ENCODE measurements at regions not wholly inside any gene's neighbourhood (a gene's known extent, or its start where the extent isn't known, plus 50 kb on each side); places are given as distances from the start of the nearest gene placed in this dataset.

- 0 out of 2 replicates have a peak, but pooled peaks cover 2% of the 10 kb centered on the region for H3K9me3 ChIP-seq (ENCODE audit: control insufficient read depth, insufficient read depth, low read length)
- H3K36me3 ChIP-seq (ENCODE audit: insufficient read depth, low read length) = no peaks in the 10 kb centered on the region
- no peak overlapping the region for H3K9ac ChIP-seq (ENCODE audit: low read depth, low read length)
- peaks cover 15% of the 10 kb centered on the region; the same call in 1 of the 2 replicates for H3K4me1 ChIP-seq (ENCODE audit: insufficient read depth, low read length)
Observed at GRCh38 chr19:31591258-31591657, 242.0 kb upstream of the TSHZ3 start.

GRCh38 chr19:31592456-31592855 lies 243.2 kb upstream of the TSHZ3 start:
- H3K4me1 ChIP-seq (ENCODE audit: insufficient read depth, low read length) = peaks cover 15% of the 10 kb centered on the region; the same call in 1 of the 2 replicates
- no peak overlapping the region for H3K9ac ChIP-seq (ENCODE audit: low read depth, low read length)
- H3K36me3 ChIP-seq (ENCODE audit: insufficient read depth, low read length) = no peaks in the 10 kb centered on the region
- H3K9me3 ChIP-seq (ENCODE audit: control insufficient read depth, insufficient read depth, low read length) = 0 out of 2 replicates have a peak, but pooled peaks cover 2% of the 10 kb centered on the region

GRCh38 chr19:31594701-31595100 lies 245.5 kb upstream of the TSHZ3 start:
- Histone ChIP-seq H3K4me1 (ENCODE audit: insufficient read depth, low read length) (peaks cover 8% of the 10 kb centered on the region; the same call in 1 of the 2 replicates), H3K9me3 (ENCODE audit: control insufficient read depth, insufficient read depth, low read length) (0 out of 2 replicates have a peak, but pooled peaks cover 2% of the 10 kb centered on the region), H3K36me3 (ENCODE audit: insufficient read depth, low read length) (no peaks in the 10 kb centered on the region)

GRCh38 chr19:31595521-31595920 lies 246.3 kb upstream of the TSHZ3 start:
- H3K9me3 ChIP-seq (ENCODE audit: control insufficient read depth, insufficient read depth, low read length) = 0 out of 2 replicates have a peak, but pooled peaks cover 2% of the 10 kb centered on the region
- H3K36me3 ChIP-seq (ENCODE audit: insufficient read depth, low read length) = no peaks in the 10 kb centered on the region
- peaks cover 7% of the 10 kb centered on the region; the same call in 1 of the 2 replicates for H3K4me1 ChIP-seq (ENCODE audit: insufficient read depth, low read length)
- H3K9ac ChIP-seq (ENCODE audit: low read depth, low read length) = no peak overlapping the region

More at GRCh38 chr19:31594701-31595100, 245.5 kb upstream of the TSHZ3 start:
- H3K9ac ChIP-seq (ENCODE audit: low read depth, low read length) = no peak overlapping the region

GRCh38 chr19:31596751-31597150 lies 247.5 kb upstream of the TSHZ3 start:
- no peaks in the 10 kb centered on the region for H3K36me3 ChIP-seq (ENCODE audit: insufficient read depth, low read length)
- no peak overlapping the region for H3K9ac ChIP-seq (ENCODE audit: low read depth, low read length)
- H3K9me3 ChIP-seq (ENCODE audit: control insufficient read depth, insufficient read depth, low read length) = no peaks in the 10 kb centered on the region

GRCh38 chr19:31597616-31598015 lies 248.4 kb upstream of the TSHZ3 start:
- H3K9ac ChIP-seq (ENCODE audit: low read depth, low read length) = no peak overlapping the region
- H3K36me3 ChIP-seq (ENCODE audit: insufficient read depth, low read length) = no peaks in the 10 kb centered on the region
- H3K4me1 ChIP-seq (ENCODE audit: insufficient read depth, low read length) = peaks cover 7% of the 10 kb centered on the region; the same call in 1 of the 2 replicates
- H3K9me3 ChIP-seq (ENCODE audit: control insufficient read depth, insufficient read depth, low read length) = no peaks in the 10 kb centered on the region

More at GRCh38 chr19:31596751-31597150, 247.5 kb upstream of the TSHZ3 start:
- H3K4me1 ChIP-seq (ENCODE audit: insufficient read depth, low read length) = peaks cover 7% of the 10 kb centered on the region; the same call in 1 of the 2 replicates

DNA sequence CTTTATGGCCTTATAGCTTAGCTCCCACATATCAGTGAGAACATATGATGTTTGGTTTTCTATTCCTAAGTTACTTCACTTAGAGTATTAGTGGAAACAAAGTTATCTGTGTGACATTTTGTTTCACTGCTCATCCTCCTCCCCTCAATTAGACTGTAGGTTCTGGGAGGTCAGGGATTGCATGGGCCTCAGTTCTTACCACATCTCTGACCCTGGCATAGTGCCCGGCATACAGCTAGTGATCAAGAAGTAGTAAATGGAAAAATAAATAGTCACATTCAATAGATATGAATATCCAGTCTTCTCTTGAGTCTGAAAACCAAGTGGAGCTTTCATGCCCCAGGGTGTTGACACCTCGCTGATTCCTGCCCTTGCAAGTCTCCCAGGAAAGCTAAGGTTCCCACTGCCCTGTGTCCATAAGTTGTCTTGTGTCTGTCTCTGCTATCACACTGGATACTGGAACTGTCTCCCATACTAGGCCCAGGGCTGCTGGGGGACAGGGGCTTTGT lies 249.5 kb upstream of the TSHZ3 start:
- peaks cover 7% of the 10 kb centered on the region; the same call in 1 of the 2 replicates for H3K4me1 ChIP-seq (ENCODE audit: insufficient read depth, low read length)
- H3K9ac ChIP-seq (ENCODE audit: low read depth, low read length) = no peak overlapping the region
- no peaks in the 10 kb centered on the region for H3K9me3 ChIP-seq (ENCODE audit: control insufficient read depth, insufficient read depth, low read length)
- no peaks in the 10 kb centered on the region for H3K36me3 ChIP-seq (ENCODE audit: insufficient read depth, low read length)

DNA sequence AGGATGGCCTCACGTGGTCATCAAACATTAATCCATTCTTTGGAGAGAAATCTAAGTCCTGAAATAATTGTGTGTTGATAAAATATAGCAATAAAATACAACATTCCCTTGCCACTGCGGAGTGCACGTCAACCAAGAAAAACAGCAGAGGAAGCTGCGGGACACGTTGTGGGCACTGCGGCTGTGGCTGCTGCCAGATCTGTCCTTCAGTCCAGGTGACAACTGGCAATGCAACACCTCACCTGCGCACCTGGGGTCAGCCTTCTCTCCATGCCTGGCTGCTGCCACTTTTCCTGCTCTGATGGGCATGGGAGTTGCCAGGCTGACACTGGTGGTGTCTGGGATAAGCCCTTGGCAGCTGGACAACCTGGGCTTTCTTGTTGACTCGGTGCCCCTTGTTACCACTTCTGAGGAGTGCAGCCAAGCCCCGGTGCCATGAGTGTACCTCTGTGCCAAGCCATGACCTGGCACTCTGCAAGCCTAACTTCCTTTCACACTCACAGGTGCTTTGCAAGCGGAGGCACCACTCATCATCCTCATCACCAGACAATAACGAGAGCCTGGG lies 251.6 kb upstream of the TSHZ3 start:
- no peaks in the 10 kb centered on the region for H3K9me3 ChIP-seq (ENCODE audit: control insufficient read depth, insufficient read depth, low read length)
- H3K9ac ChIP-seq (ENCODE audit: low read depth, low read length) = no peak overlapping the region
- H3K36me3 ChIP-seq (ENCODE audit: insufficient read depth, low read length) = no peaks in the 10 kb centered on the region
- no peaks in the 10 kb centered on the region for H3K4me1 ChIP-seq (ENCODE audit: insufficient read depth, low read length)

- Histone ChIP-seq H3K9me3 (ENCODE audit: control insufficient read depth, insufficient read depth, low read length) (no peaks in the 10 kb centered on the region), H3K4me1 (ENCODE audit: insufficient read depth, low read length) (no peaks in the 10 kb centered on the region), H3K36me3 (ENCODE audit: insufficient read depth, low read length) (no peaks in the 10 kb centered on the region), H3K9ac (ENCODE audit: low read depth, low read length) (no peak overlapping the region)
Observed at GRCh38 chr19:31601855-31602254, 252.6 kb upstream of the TSHZ3 start.

DNA sequence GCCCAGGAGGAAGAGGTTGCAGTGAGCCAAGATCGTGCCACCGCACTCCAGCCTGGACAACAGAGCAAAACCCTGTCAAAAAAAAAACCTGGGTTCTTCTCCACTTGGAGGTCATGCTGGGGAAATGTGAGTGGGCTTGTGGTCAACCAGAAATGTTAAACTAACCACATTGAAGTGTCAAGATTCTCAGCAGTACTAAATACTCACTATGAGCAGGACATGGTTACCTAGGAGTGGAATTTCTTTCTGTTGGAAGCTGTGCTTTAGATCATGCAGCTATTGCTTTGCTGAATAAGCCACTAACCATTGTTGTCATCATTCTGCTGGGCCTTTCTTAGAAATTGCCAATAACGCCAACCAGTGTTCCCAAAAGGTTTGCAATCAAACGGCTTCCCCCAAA lies 253.3 kb upstream of the TSHZ3 start:
- Histone ChIP-seq H3K36me3 (ENCODE audit: insufficient read depth, low read length) (no peaks in the 10 kb centered on the region), H3K4me1 (ENCODE audit: insufficient read depth, low read length) (no peaks in the 10 kb centered on the region), H3K9ac (ENCODE audit: low read depth, low read length) (no peak overlapping the region), H3K9me3 (ENCODE audit: control insufficient read depth, insufficient read depth, low read length) (no peaks in the 10 kb centered on the region)

DNA sequence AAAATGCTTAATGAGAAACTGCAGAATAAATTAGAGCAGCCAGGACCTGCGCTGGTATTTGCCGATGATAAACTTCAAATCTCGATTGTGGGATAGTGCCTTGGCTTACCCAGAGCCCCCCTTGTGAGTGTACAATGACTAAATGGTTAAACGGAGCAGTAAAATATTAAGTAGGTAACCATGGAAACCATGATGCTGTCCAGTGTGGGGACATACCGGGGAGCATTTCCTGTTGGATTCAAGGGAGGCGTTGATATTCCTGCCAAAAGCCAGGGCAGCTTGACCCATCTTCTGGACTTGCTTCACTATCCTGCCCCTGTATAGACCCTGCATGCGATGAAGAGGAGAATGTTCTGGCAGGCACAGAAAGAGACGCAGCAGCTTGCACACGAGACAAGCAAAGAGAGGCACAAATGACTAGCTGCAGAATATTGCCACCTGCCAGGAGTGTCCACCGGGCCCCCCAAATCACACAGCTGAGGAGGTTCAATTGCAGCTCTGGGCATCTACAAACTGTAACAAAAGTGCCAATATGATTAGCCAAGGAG lies 255.3 kb upstream of the TSHZ3 start:
- no peaks in the 10 kb centered on the region for H3K4me1 ChIP-seq (ENCODE audit: insufficient read depth, low read length)
- no peak overlapping the region for H3K9ac ChIP-seq (ENCODE audit: low read depth, low read length)
- no peaks in the 10 kb centered on the region for H3K36me3 ChIP-seq (ENCODE audit: insufficient read depth, low read length)
- no peaks in the 10 kb centered on the region for H3K9me3 ChIP-seq (ENCODE audit: control insufficient read depth, insufficient read depth, low read length)

DNA sequence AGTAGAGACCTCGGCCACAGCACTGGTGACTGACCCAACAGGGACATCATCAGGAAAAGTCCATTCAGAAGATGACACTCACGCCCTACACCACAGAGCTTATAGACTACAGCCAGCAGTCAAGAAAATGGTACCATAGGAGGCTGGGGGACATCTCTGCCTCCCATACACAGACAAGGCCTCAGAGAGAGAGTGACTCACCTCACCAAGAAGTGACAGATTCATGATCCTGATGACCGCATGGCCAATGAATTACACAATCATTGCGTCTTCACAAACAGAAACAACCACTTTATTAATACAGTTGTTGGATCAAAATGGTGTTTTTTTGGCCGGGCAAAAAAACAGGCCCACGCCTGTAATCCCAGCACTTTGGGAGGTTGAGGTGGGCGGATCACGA lies 260.8 kb upstream of the TSHZ3 start:
- no peaks in the 10 kb centered on the region for H3K9me3 ChIP-seq (ENCODE audit: control insufficient read depth, insufficient read depth, low read length)
- no peak overlapping the region for H3K9ac ChIP-seq (ENCODE audit: low read depth, low read length)
- H3K36me3 ChIP-seq (ENCODE audit: insufficient read depth, low read length) = no peaks in the 10 kb centered on the region
- no peaks in the 10 kb centered on the region for H3K4me1 ChIP-seq (ENCODE audit: insufficient read depth, low read length)

DNA sequence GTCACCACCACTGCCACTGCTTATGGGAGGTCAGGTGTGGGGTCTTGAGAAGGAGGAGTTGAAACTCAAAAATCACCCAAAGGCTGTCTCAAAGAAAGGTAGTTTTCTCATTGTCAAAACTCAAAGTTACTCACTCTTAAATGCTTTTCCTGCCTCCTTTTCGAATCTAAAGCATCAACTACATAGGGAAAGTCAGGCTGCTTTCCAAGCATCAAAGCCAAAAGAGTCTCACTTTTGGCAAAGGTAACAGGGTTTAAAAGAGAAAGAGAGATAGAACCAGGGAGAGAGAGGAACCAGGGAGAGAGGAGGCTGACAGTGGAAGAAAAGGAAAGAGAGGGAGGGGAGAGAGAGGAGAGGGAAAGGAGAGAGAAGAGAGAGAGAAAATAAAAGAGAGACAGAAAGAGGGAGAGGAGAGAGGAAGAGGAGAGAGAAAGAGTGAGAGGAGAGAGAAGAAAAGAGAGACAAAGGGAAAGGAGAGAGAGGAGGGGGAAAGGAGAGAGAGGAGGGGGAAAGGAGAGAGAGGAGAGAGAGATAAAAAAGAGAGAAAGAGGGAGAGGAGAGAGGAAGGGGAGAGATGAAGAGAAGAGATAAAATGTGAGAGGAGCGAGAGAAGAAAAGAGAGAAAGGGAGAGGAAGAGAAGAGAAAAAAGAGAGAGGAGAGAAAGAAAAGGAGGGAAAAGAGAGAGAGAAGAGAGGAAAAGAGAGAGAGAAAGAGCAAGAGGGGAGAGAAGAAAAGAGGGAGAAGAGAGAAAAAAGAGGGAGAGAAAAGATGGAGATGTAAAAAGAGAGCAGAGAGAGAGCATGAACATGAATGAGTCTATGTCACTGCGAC lies 262.0 kb upstream of the TSHZ3 start:
- no peaks in the 10 kb centered on the region for H3K9me3 ChIP-seq (ENCODE audit: control insufficient read depth, insufficient read depth, low read length)
- H3K9ac ChIP-seq (ENCODE audit: low read depth, low read length) = no peak overlapping the region
- H3K4me1 ChIP-seq (ENCODE audit: insufficient read depth, low read length) = no peaks in the 10 kb centered on the region
- no peaks in the 10 kb centered on the region for H3K36me3 ChIP-seq (ENCODE audit: insufficient read depth, low read length)

DNA sequence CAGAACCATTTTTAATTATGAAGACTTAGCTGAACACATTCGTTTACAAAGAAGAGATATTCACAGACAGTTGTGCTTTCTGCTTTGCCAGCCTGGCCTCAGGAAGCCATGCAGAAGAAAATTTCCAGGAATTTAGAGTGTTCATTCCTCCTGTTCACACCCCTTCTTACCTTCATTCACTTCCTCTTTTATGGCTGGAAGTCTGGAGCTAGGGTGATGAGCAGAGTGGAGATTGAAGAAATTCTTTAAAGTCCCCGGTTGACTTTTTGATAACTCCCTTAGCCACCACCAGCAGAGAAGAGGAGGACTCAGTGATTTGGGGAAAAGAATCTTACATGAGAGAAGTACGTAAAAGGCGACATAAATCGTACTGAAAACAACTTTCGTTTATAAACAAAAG lies 263.6 kb upstream of the TSHZ3 start:
- Histone ChIP-seq H3K36me3 (ENCODE audit: insufficient read depth, low read length) (no peaks in the 10 kb centered on the region), H3K4me1 (ENCODE audit: insufficient read depth, low read length) (no peaks in the 10 kb centered on the region), H3K9ac (ENCODE audit: low read depth, low read length) (no peak overlapping the region), H3K9me3 (ENCODE audit: control insufficient read depth, insufficient read depth, low read length) (no peaks in the 10 kb centered on the region)

All from ES-I3 (cell line).